ENCODE measurements at regions not wholly inside any gene's neighbourhood (a gene's known extent, or its start where the extent isn't known, plus 50 kb on each side); places are given as distances from the start of the nearest gene placed in this dataset.

GRCh38 chr21:19900149-19900548 lies 1098.1 kb upstream of the NCAM2 start:
- no peak for DNase-seq

- no peak for DNase-seq
Observed at GRCh38 chr21:19908390-19908789, 1089.8 kb upstream of the NCAM2 start.

GRCh38 chr21:19914028-19914427 lies 1084.2 kb upstream of the NCAM2 start:
- no peak for DNase-seq

- no peak for DNase-seq
Observed at GRCh38 chr21:19921211-19921610, 1077.0 kb upstream of the NCAM2 start.

DNA sequence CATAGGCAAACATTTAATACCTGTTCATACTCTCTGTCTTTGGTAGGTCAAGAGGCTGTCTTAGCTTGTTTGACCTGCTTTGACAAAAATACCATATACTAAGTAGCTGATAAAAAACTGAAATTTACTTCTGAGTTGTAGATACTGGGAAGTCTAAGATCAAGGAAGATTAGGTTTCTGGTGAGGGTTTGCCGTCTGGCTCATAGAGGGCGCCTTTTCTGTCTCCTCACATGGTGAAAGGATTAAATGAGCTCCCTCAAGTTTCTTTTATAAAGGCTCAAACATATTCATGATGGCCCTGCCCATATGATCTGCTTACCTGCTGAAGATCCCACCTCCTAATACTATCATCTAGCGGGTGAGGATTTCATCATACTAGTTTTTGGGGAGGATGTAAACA lies 1076.1 kb upstream of the NCAM2 start:
- DNase-seq = no peak

GRCh38 chr21:19935467-19935866 lies 1062.7 kb upstream of the NCAM2 start:
- DNase-seq = no peak

DNA sequence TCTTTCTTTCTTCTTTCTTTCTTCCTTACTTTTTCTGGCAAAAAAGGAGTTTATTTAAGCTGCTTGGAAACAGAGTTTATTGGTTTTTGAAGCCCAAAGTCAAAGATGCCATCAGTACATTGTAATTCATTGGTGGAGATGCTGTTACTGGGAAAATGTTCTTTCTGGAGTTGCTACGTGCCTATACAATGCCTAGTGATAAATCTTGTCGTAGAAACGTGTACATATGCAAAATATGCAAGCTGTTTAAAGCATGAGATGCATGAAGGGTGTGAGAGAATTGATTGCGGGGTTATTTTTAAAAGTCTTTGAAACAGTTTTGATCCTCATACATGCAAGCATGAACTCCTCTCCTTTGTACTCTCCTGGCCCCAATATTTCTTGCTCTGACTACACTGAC lies 1060.6 kb upstream of the NCAM2 start:
- no peak for DNase-seq

DNA sequence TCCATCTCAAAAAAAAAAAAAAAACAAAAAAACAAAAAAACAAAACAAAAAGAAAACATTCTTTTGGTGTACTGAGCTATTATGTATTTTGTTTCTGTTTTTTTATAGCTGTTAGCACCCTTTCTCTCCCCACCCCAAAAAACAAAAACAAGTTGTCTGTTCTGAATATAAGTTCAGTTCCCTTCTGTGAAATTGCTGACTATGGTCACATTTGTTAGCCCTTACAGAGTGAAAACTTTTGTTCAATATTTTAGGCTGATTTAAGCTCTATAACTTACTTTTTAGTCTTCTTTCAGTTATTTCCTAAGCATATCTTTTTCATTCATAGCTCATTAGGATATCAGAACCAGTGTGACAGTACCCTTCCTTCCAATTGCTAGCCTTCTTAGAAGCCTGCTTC lies 1056.6 kb upstream of the NCAM2 start:
- DNase-seq = no peak

DNA sequence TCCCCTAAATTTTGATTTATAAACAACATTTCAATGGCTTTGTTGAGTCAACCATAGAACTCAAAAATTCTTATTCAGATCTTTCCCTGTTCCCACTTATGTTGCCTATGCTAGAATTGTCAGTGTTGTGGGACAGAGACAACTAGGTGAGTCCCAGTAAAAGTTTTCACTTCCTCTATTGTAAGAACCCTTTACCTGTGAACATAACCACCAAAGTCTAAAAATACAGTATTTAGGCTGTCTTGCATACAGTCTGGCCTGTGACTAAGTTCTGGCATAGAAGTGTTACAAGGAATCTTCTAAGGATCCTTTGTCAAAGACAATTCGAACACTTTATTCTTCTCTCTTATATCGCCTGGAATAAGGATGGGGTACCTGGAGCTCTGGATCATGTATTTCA lies 1047.9 kb upstream of the NCAM2 start:
- no peak for DNase-seq

DNA sequence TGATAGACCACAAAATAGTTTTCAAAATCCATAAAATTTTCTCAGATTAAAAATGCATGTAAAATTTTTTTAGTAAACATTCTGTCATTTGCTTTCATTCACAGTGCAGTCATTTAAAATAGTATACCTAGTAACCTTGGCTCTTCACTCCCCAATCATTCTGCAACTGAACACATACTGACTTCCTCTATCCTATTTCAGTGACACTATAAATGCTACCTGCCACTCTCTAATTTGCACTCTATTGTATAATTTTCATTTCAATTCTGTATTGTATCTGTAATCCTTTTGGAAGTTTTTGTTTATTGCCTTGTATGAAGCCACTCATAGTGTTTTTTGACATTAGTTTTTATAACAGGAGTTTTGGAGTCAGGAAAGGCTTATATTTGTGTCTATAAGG lies 1029.1 kb upstream of the NCAM2 start:
- no peak for DNase-seq

- no peak for DNase-seq
Observed at GRCh38 chr21:19981938-19982337, 1016.3 kb upstream of the NCAM2 start.

DNA sequence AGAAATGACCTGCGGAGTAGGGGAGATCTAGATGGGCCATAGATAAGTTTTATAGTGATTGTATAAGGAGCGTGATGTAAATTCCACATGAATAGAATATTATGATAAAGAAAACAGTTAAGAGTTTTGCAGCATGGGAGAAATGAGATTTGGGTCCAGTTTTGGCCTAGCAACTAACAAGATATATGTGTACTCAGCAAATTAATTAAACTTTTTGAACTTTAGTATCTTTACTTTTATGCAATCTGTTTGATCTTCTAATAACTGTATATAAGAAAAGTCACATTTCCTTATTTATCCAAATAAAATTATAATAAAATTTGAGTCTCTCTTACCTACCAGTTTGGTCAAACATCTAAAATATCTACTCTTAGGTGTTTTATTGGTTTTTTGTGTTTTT lies 1011.8 kb upstream of the NCAM2 start:
- no peak for DNase-seq

GRCh38 chr21:19987671-19988070 lies 1010.5 kb upstream of the NCAM2 start:
- DNase-seq = no peak

- no peak for DNase-seq
Observed at GRCh38 chr21:19992540-19992939, 1005.7 kb upstream of the NCAM2 start.

- DNase-seq = no peak
Observed at GRCh38 chr21:19993268-19993667, 1004.9 kb upstream of the NCAM2 start.

- no peak for DNase-seq
Observed at GRCh38 chr21:19995253-19995652, 1003.0 kb upstream of the NCAM2 start.

DNA sequence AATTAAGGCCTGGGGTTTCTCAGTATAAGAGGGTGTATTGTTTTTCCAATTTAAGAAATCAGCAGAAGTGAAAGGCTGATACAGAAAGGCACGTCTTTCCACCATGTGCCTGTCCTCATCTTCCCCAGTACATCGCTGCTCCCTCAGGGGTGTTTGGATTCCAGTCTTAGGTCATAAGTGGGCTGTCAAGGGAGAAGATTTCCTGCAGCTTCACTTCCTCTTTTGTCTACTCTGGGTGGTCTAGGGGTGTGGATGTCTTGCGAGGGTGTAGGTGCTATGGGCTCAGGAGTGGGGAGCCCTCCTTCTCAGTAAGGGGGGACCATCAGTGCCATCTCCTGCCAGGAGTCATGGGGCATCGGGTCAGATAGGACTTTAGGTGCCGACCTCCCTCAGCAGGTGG lies 999.8 kb upstream of the NCAM2 start:
- DNase-seq = no peak

DNA sequence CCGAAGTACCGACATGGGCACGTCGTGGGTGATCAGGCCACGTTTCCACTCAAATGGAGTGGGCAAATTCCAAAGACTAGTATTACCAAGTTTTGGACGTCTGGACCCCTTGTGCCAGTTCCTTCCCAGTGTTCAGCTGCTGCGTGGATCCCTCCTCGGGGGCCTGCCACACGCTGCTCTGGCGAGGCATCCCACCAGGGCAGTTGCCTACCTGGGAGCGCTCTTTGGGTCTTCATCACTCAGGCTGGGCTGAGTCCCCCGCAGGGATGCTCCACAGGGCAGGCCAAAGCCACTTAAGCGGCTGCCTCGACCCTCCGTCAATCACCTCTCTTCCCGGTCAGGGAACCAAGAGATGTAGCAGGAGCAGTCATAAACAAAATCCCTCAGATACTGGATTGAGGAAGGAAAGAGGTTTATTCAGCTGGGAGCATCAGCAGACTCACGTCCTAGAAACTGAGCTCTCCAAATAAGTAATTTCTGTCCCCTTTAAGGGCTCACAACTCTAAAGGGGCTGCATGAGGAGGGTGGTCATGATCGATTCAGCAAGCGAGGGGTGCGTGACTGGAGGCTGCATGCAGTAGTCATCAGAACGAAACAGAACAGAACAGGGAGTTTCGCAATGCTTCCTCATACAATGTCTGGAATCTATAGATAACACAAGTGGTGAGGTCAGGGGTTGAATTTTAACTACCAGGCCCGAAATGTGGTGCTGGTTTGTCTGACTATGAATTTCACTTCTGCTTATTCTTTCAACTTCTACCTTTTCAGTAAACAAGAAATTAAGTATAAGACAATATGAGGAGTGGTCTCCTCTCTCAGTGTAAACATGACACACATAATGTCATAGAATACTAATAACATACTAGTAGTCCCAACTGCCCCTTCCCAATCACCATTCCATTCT lies 998.6 kb upstream of the NCAM2 start:
- DNase-seq = no peak

DNA sequence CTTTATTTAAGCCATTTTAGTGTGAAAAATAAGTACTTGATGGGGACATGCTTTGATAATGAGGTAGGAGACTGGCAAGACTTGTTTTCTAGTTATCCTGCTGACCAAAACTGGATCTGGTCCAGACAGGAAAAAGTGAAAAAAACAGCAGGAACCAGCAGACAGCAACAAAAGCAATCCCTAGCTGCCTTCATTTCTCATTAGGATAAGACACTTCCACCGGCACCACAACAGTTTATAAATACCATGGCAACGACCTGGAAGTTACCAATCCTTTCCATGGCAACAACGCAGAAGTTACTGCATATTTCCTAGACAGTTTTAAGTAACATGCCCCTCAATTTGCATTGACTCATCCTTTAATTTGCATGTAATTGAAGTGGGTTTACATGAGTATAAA lies 993.8 kb upstream of the NCAM2 start:
- no peak for DNase-seq

GRCh38 chr21:20010691-20011200 lies 987.5 kb upstream of the NCAM2 start:
- DNase-seq = no peak

DNA sequence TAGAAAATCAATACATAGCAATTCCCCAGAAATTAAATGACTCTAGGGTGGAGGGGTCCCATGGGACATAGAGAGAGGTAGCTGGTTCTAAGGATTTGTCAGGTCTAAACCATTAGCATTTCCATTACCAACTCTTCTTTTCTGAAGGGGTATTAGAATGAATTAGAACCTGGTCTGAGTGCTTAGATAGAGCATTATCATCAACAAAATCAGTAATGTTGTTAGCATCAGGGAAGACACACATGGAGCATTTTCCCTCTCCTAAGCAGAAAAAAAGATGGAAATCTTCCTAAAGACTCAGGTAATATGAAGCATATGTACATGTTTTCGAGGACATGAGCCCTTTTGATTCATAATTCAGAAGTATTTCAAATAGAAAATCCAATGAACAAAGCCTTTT lies 984.4 kb upstream of the NCAM2 start:
- DNase-seq = no peak

DNA sequence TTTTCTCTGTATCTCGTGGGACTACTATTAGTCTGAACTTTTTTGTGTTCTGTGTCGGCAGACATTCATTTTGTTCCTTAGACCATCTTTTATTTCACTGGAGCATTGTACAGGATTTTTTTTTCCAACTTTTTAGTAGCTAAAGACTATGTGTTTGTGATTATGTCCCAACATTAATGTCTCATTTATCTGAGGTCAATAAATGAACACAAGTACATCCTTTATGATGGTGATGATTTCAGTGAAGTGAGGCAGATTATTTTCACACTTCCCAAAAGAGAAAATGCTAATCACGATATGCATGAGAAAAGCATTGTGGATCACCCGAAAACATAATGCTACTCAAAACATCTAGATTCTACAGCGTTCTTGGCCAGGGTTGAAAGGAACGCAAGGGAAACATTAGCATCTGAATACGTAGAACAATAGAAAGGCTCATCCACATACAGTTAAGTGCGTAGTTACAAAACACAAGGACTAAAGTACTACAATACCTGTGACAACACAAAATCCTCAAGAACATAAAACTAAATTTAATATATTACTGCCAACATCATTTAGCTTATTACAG lies 981.7 kb upstream of the NCAM2 start:
- DNase-seq = no peak

GRCh38 chr21:20020026-20020425 lies 978.2 kb upstream of the NCAM2 start:
- no peak for DNase-seq

- DNase-seq = no peak
Observed at GRCh38 chr21:20023193-20023592, 975.0 kb upstream of the NCAM2 start.

- no peak for DNase-seq
Observed at GRCh38 chr21:20024741-20025140, 973.5 kb upstream of the NCAM2 start.
